Pancreas (tissue), 10 donors: ENCODE measurements at regions not wholly inside any gene's neighbourhood (a gene's known extent, or its start where the extent isn't known, plus 50 kb on each side); places are given as distances from the start of the nearest gene placed in this dataset.

Experiments
- ATAC-seq, 4 donors: fragments of 200-7000 bp; cut with Tn5 transposase; one replicate each; pipeline versions ENCODE4 v1.8.0 to v1.9.1; 2020; ENCODE audit warnings: mild to moderate bottlenecking in 4 of 4, moderate library complexity in 4 of 4
- DNase-seq, 6 donors: peaks; one replicate each; pipeline ENCODE4 v3.0.0-alpha.2; 2020
- FAIRE-seq: peaks from 2 replicates; lab custom pipeline; 2012; peaks lifted over from hg19 to GRCh38; lab: Jason Lieb, UNC
- H3K27ac ChIP-seq, 4 donors: fragments of 200-600 bp; sonication (generic); 1 replicate in 3 of 4; 2 replicates in 1 of 4; pipeline versions ENCODE4 v1.5.0 to v1.8.0; 2020
- H3K27me3 ChIP-seq, 4 donors: fragments of 200-600 bp; one replicate each; pipeline ENCODE4 v1.8.0; 2021
- H3K36me3 ChIP-seq, 3 donors: fragments of 200-600 bp; sonication (generic) in 1 of 3; one replicate each; pipeline versions ENCODE4 v1.5.0 to v1.8.0; 2020 to 2021
- H3K4me1 ChIP-seq, 3 donors: fragments of 200-600 bp; one replicate each; pipeline ENCODE4 v1.8.0; 2021
- H3K4me3 ChIP-seq, 4 donors: fragments of 200-600 bp; sonication (generic) in 2 of 4; one replicate each; pipeline versions ENCODE4 v1.5.0 to v1.8.0; 2020 to 2021
- H3K9me3 ChIP-seq, 4 donors: fragments of 200-600 bp; one replicate each; pipeline ENCODE4 v1.8.0; 2021
- CTCF ChIP-seq, 4 donors: fragments of 200-600 bp; sonication (generic) in 3 of 4; IDR thresholded peaks; one replicate each; pipeline versions ENCODE4 v1.5.0 to v1.8.0; 2021; ENCODE audit warnings: antibody characterized with exemption in 4 of 4
- WGBS, 2 donors: extraction: QIAGEN DNeasy Blood & Tissue Kit; methylation state at CpG; one replicate each; pipeline ENCODE4 v1.1.7; 2013; 5-methylcytosine and 5-hydroxymethylcytosine counted together
- intact Hi-C, 3 donors: fragments of 100-400 bp; cut with DNase I; formaldehyde crosslinking; loops; one replicate each; pipeline versions ENCODE4 v1.11.1 to v1.14.2; 2022
- microRNA-seq, 2 donors: library from miRNA; unstranded; fragments of <30 nt; microRNA quantifications; one replicate each; pipeline versions ENCODE4 to v1.1.0, GENCODE V29; 2019 to 2020
- donor health status: healthy with polysubstance abuse.
- donor health status: DM: no; HTN: no; CAD: no; lungs with moderate emphysema.
- donor health status: DM: no; HTN: no; CAD: no.
- donor health status: control.
- donor health status: control.
- donor health status: Bipolar disorder and iron deficiency.
- donor health status: DM: yes; HTN: yes; CAD: no.
- donor health status: DM: no; HTN: no; CAD: no.
- donor health status: DM: no; HTN: no; CAD: no.
- donor health status: DM: yes; HTN: yes; CAD: no.

DNA sequence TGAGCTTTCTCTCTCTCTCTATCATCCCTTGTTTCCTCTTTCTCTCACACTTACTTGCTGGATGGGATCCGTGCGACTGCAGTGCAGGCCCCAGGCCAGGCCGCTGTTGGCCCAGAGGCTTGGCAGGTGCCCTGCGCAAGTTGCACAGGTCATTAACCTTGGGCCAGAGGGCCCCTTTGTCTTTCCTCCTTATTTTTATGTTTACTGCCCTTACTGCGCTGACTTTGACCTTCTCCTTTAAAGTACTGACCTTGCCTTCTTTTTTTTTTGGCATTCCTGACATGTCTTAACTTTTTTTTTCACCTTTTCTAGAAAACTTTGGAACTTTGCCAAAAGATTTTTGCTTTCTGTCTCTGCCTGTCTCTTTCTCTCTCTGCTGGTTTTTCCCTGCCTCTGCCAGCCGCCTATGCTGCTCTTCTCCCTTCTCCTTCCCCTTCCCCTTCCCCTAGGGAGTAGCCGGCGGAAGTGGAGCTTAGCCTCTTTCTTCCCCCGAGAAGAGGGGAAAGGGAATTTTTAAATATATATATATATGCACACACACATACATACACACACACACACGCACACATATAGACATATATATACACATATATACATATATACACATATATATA lies 59.6 kb upstream of the CDH4 start:
- Histone ChIP-seq H3K27ac (no peak overlapping the region), H3K27me3 (peaks cover 0 to 4% (median 2%) of the 10 kb centered on the region in 4 donors), H3K4me3 (no peak overlapping the region), H3K9me3 (no peaks in the 10 kb centered on the region), H3K4me1 (no peaks in the 10 kb centered on the region), H3K36me3 (no peaks in the 10 kb centered on the region)
- 64 to 72% methylated on average over 10 of the region's 10 CpGs for WGBS, 2 donors
- FAIRE-seq: no peak
- TF ChIP-seq CTCF (IDR thresholded peaks at IDR 0.05): no peak
- DNase-seq: peak in 1 of 6 donors; percentile 27
- ATAC-seq: peak in 2 of 4 donors; percentile 52 to 56
- intact Hi-C loops: no loop called here

GRCh38 chr20:61193164-61193563 lies 58.9 kb upstream of the CDH4 start:
- FAIRE-seq: no peak
- intact Hi-C loops: no loop called here

More at GRCh38 chr20:61193164-61193563, 58.9 kb upstream of the CDH4 start:
- no peak overlapping the region for H3K27ac ChIP-seq
- no peak for DNase-seq
- WGBS, 2 donors: 77 to 82% methylated on average over 12 to 15 of the region's 15 CpGs
- no peak overlapping the region for H3K4me3 ChIP-seq
- no peak for TF ChIP-seq CTCF (IDR thresholded peaks at IDR 0.05)
- ATAC-seq: no peak
- H3K4me1 ChIP-seq: no peaks in the 10 kb centered on the region
- no peaks in the 10 kb centered on the region for H3K36me3 ChIP-seq
- H3K27me3 ChIP-seq: peaks cover 0 to 4% (median 0%) of the 10 kb centered on the region in 4 donors
- H3K9me3 ChIP-seq: no peaks in the 10 kb centered on the region

Small RNA genes lying in the stretch of these regions (microRNA-seq; reads per million reads assigned to microRNA genes)
- 0 reads per million in 2 donors for gene MIR4533
- gene MIR548AG2: 0 reads per million in 2 donors
- gene MIR646: 0 reads per million in 2 donors
